Body of pancreas (tissue), 4 donors: ENCODE measurements at regions not wholly inside any gene's neighbourhood (a gene's known extent, or its start where the extent isn't known, plus 50 kb on each side); places are given as distances from the start of the nearest gene placed in this dataset.

Experiments
- CTCF ChIP-seq, 7 experiments: fragments of 450-650 bp in 4 of 7; fragments of 200-600 bp in 3 of 7; sonication (generic) in 3 of 7; IDR thresholded peaks; one replicate each; pipeline ENCODE4 v1.5.1; 2016 to 2019; ENCODE audit warnings: antibody characterized with exemption in 7 of 7
- POLR2A ChIP-seq, 3 donors: fragments of 450-650 bp; IDR thresholded peaks; one replicate each; pipeline ENCODE4 v1.6.1; 2016; ENCODE audit warnings: antibody characterized with exemption in 3 of 3, mild to moderate bottlenecking in 2 of 3

DNA sequence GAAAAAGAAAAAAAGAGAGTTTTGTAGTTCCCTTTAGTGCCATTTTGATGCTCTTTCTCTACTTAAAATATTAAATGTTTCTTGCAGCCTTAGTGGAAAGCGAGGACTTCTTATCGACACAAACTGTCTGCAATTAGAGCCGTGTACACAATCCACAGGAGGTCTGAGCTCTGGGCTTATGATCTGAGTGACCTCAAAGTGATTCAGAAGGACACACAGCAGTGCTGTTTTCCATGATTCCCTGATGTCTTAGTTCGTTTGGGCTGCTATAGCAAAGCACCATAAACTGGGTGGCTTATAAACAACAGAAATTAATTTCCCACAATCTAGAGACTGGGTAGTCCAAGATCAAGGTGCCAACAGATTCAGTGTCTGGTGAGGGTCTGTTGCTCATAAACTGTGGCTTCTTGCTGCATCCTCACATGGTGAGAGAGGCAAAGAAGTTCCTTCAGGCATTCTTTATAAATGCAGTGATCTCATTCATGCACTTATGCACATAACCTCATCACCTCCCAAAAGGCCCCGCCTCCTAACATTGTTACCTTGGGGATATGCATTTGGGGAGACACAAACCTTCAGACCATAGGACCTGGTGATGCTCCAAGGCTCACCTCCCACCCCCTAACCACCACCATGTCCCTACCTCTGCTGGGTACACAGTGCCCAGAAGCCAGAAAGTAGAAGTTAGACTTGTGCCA, 204.5 kb upstream of the GHITM start:
- TF ChIP-seq CTCF (IDR thresholded peaks at IDR 0.05) (no peak), POLR2A (IDR thresholded peaks at IDR 0.05) (no peak)
